ENCODE measurements at regions not wholly inside any gene's neighbourhood (a gene's known extent, or its start where the extent isn't known, plus 50 kb on each side); places are given as distances from the start of the nearest gene placed in this dataset.
A peak's percentile ranks its signal among the peaks of the same experiment; 100 is the strongest.
"Not testable (repeated sequence)": the region's sequence is repeated elsewhere in the genome, so short reads cannot be mapped to it uniquely, and the experiment has no call there.

GRCh38 chr14:106248321-106249192, 722.2 kb downstream of the TMEM121 start:
- H3K4me3 ChIP-seq: no peak overlapping the region
- intact Hi-C loops (cut with DNase I): no loop called here
- TF ChIP-seq CTCF (IDR thresholded peaks at IDR 0.05): no peak
- no peak for DNase-seq (ENCODE audit: low spot score in 2 of 2)
- H3K27ac ChIP-seq: no peak overlapping the region
- no peaks in the 10 kb centered on the region for H3K36me3 ChIP-seq
- H3K27me3 ChIP-seq: no peaks in the 10 kb centered on the region
- no peaks in the 10 kb centered on the region for H3K9me3 ChIP-seq
- no peaks in the 10 kb centered on the region for H3K4me1 ChIP-seq

GRCh38 chr14:106253995-106254394, 727.6 kb downstream of the TMEM121 start:
- H3K4me3 ChIP-seq; H3K27me3 ChIP-seq; H3K9me3 ChIP-seq; H3K27ac ChIP-seq; H3K36me3 ChIP-seq; H3K4me1 ChIP-seq; DNase-seq (ENCODE audit: low spot score in 2 of 2); intact Hi-C loops (cut with DNase I): not testable (repeated sequence)

GRCh38 chr14:106257569-106257994, 731.2 kb downstream of the TMEM121 start:
- intact Hi-C loops (cut with DNase I); H3K36me3 ChIP-seq; H3K9me3 ChIP-seq; H3K27ac ChIP-seq; H3K27me3 ChIP-seq; DNase-seq (ENCODE audit: low spot score in 2 of 2); H3K4me1 ChIP-seq; H3K4me3 ChIP-seq: not testable (repeated sequence)
- TF ChIP-seq CTCF (IDR thresholded peaks at IDR 0.05): peak in 1 of 3 experiments; percentile 19

GRCh38 chr14:106268013-106268727, 741.8 kb downstream of the TMEM121 start:
- intact Hi-C loops (cut with DNase I): no loop called here
- Histone ChIP-seq H3K4me3 (no peak overlapping the region), H3K36me3 (no peaks in the 10 kb centered on the region), H3K9me3 (no peaks in the 10 kb centered on the region), H3K27ac (no peak overlapping the region), H3K27me3 (no peaks in the 10 kb centered on the region), H3K4me1 (no peaks in the 10 kb centered on the region)
- TF ChIP-seq CTCF (IDR thresholded peaks at IDR 0.05): no peak
- DNase-seq (ENCODE audit: low spot score in 2 of 2): peak in 1 of 2 donors; percentile 68

GRCh38 chr14:106269029-106269428, 742.6 kb downstream of the TMEM121 start:
- Histone ChIP-seq H3K27ac (no peak overlapping the region), H3K4me3 (no peak overlapping the region), H3K9me3 (no peaks in the 10 kb centered on the region), H3K4me1 (no peaks in the 10 kb centered on the region), H3K27me3 (no peaks in the 10 kb centered on the region), H3K36me3 (no peaks in the 10 kb centered on the region)
- TF ChIP-seq CTCF (IDR thresholded peaks at IDR 0.05): no peak
- intact Hi-C loops (cut with DNase I): loop anchor here (1.0 kb wide), 1 partner anchor 8 kb away; no protein-coding TSS in a partner anchor
- no peak for DNase-seq (ENCODE audit: low spot score in 2 of 2)

Data from ascending aorta (tissue), 2 donors.